ENCODE measurements at regions not wholly inside any gene's neighbourhood (a gene's known extent, or its start where the extent isn't known, plus 50 kb on each side); places are given as distances from the start of the nearest gene placed in this dataset.

DNA sequence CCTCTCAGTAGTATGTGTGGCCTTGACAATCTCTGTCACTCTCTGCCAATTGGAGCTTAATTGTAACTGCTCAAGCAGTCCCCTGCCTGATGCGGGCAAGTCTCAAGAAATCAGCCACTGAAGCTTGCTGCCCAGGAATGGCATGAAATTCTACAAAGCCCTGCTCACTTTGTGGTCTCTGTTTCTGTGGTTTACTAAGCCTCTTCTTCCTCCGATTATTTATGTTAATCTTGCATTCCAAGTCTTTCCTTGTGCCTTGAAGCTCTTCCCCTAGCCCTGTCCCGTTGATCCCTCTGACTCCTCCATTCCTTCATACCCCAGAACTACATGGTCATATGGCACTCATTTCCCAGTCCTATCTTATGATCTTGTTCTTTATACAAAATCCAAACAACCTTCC lies 489.3 kb upstream of the CHST9 start:
- no peaks in the 10 kb centered on the region; a peak in 1 of 4 replicates for H3K4me1 Mint-ChIP-seq
- no peak overlapping the region for H3K27ac ChIP-seq (ENCODE audit: insufficient read length, low read depth, low read length)

More for the DNA sequence above, 489.3 kb upstream of the CHST9 start:
- no peak overlapping the region for H3K4me3 Mint-ChIP-seq
- H3K36me3 Mint-ChIP-seq (ENCODE audit: insufficient read depth in 1 of 3, low read depth in 3 of 3) = peaks cover 2 to 5% (median 3%) of the 10 kb centered on the region in 3 experiments; a peak in 5 of 7 replicates
- H3K14ac ChIP-seq (ENCODE audit: insufficient read depth, low read length) = no peak overlapping the region
- H4K5ac ChIP-seq (ENCODE audit: insufficient read length, low read depth, low read length) = no peak overlapping the region
- H2BK20ac ChIP-seq (ENCODE audit: low read depth, low read length, poor library complexity, severe bottlenecking) = no peak overlapping the region
- H2BK5ac ChIP-seq (ENCODE audit: insufficient read length, low read length) = no peak overlapping the region
- no peak overlapping the region for H3K56ac ChIP-seq (ENCODE audit: insufficient read length, low read depth, low read length)
- H3K27me3 ChIP-seq (ENCODE audit: insufficient read depth, low read length) = no peaks in the 10 kb centered on the region; the same call in 1 of the 2 replicates
- H2BK15ac ChIP-seq (ENCODE audit: low read depth, low read length) = no peak overlapping the region
- no peak overlapping the region for H2AK5ac ChIP-seq (ENCODE audit: insufficient read length, low read length)
- no peak overlapping the region for H3T11ph ChIP-seq (ENCODE audit: low read length)
- H4K91ac ChIP-seq (ENCODE audit: insufficient read length, low read depth, low read length) = no peak overlapping the region
- H3K79me2 ChIP-seq (ENCODE audit: insufficient read depth, low read length) = no peaks in the 10 kb centered on the region
- no peaks in the 10 kb centered on the region for H3K79me1 ChIP-seq (ENCODE audit: insufficient read depth, low read depth, low read length, poor library complexity, severe bottlenecking)
- no peaks in the 10 kb centered on the region for H3K27me3 Mint-ChIP-seq (ENCODE audit: low read depth)
- no peak overlapping the region for H3K9ac ChIP-seq (ENCODE audit: extremely low read depth, insufficient read length, low read length)
- WGBS (ENCODE audit: extremely low coverage, insufficient read length, low lambda C conversion rate) = no CpG with 5 or more reads among the region's 3 CpGs
- H3K18ac ChIP-seq (ENCODE audit: insufficient read length, low read depth, low read length) = no peak overlapping the region
- H4K8ac ChIP-seq (replicated peaks; ENCODE audit: insufficient read length, low read depth, low read length) = no peak overlapping the region
- H3K9me3 Mint-ChIP-seq = peaks cover 3 to 8% of the 10 kb centered on the region in 2 experiments; a peak in 4 of 5 replicates
- H2BK12ac ChIP-seq (ENCODE audit: insufficient read length, low read depth, low read length) = no peak overlapping the region
- H3K4me1 ChIP-seq (ENCODE audit: insufficient read depth, low read length) = no peaks in the 10 kb centered on the region
- peak overlapping the region in 1 of 3 experiments; percentile 9; a peak in 2 of 7 replicates for H3K27ac Mint-ChIP-seq
- no peak overlapping the region for H3K4ac ChIP-seq (ENCODE audit: low read depth, low read length)
- H4K20me1 ChIP-seq (ENCODE audit: control insufficient read depth, insufficient read depth, insufficient read length) = no peaks in the 10 kb centered on the region
- H3K9me3 ChIP-seq (ENCODE audit: control insufficient read depth, low read depth, low read length) = no peaks in the 10 kb centered on the region
- no peaks in the 10 kb centered on the region for H3K23me2 ChIP-seq (ENCODE audit: insufficient read length, low read depth, low read length, poor library complexity, severe bottlenecking)
- H3K4me2 ChIP-seq (ENCODE audit: insufficient read depth, insufficient read length, low read length) = no peak overlapping the region
- H2AFZ ChIP-seq (ENCODE audit: low read length) = no peak overlapping the region
- TF ChIP-seq, protein P1, sequence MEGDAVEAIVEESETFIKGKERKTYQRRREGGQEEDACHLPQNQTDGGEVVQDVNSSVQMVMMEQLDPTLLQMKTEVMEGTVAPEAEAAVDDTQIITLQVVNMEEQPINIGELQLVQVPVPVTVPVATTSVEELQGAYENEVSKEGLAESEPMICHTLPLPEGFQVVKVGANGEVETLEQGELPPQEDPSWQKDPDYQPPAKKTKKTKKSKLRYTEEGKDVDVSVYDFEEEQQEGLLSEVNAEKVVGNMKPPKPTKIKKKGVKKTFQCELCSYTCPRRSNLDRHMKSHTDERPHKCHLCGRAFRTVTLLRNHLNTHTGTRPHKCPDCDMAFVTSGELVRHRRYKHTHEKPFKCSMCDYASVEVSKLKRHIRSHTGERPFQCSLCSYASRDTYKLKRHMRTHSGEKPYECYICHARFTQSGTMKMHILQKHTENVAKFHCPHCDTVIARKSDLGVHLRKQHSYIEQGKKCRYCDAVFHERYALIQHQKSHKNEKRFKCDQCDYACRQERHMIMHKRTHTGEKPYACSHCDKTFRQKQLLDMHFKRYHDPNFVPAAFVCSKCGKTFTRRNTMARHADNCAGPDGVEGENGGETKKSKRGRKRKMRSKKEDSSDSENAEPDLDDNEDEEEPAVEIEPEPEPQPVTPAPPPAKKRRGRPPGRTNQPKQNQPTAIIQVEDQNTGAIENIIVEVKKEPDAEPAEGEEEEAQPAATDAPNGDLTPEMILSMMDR (conservative IDR thresholded peaks at IDR 0.05) = no peak
- H3K23ac ChIP-seq (ENCODE audit: insufficient read length, low read depth, low read length) = no peak overlapping the region
- DNase-seq = no peak
- no peak overlapping the region for H2BK120ac ChIP-seq (ENCODE audit: low read depth, low read length, poor library complexity, severe bottlenecking)
